SK-N-SH treated with all-trans-retinoic acid at 6 μM for 48 hours (cell line): ENCODE measurements at regions not wholly inside any gene's neighbourhood (a gene's known extent, or its start where the extent isn't known, plus 50 kb on each side); places are given as distances from the start of the nearest gene placed in this dataset.

ENCODE experiments used
- ATAC-seq: fragments of 200-7000 bp; cut with Tn5 transposase; 3 replicates; pipeline ENCODE4 v1.9.1; 2020; ENCODE audit warnings: mild to moderate bottlenecking, moderate library complexity
- ARNTL ChIP-seq: fragments of 450-650 bp; formaldehyde crosslinking; IDR thresholded peaks from 2 replicates; pipeline ENCODE4 v1.5.0; 2020; ENCODE audit warnings: low read depth, mild to moderate bottlenecking, moderate library complexity, borderline replicate concordance
- BACH2 ChIP-seq: fragments of 250-450 bp; sonication (Bioruptor Pico); IDR thresholded peaks from 2 replicates; pipeline ENCODE4 v1.9.0; 2021; ENCODE audit warnings: mild to moderate bottlenecking, borderline replicate concordance
- CSDC2 ChIP-seq: fragments of 250-450 bp; sonication (Bioruptor Pico); IDR thresholded peaks from 2 replicates; pipeline ENCODE4 v1.5.0; 2020; ENCODE audit warnings: mild to moderate bottlenecking, moderate library complexity
- CSRNP3 ChIP-seq: fragments of 250-450 bp; sonication (Bioruptor Pico); IDR thresholded peaks from 2 replicates; pipeline ENCODE4 v1.5.1; 2021; ENCODE audit warnings: mild to moderate bottlenecking, moderate library complexity
- ESRRG ChIP-seq: fragments of 250-450 bp; sonication (Bioruptor Pico); IDR thresholded peaks from 2 replicates; pipeline ENCODE4 v1.6.1; 2021; ENCODE audit warnings: mild to moderate bottlenecking
- GLIS3 ChIP-seq: fragments of 250-450 bp; sonication (Bioruptor Pico); IDR thresholded peaks from 2 replicates; pipeline ENCODE4 v1.5.0; 2020; ENCODE audit warnings: mild to moderate bottlenecking, moderate library complexity
- ISL1 ChIP-seq: fragments of 250-450 bp; sonication (Bioruptor Pico); IDR thresholded peaks from 2 replicates; pipeline ENCODE4 v2.1.2; 2022; ENCODE audit warnings: mild to moderate bottlenecking, moderate library complexity
- OSR1 ChIP-seq: fragments of 250-450 bp; sonication (Bioruptor Pico); IDR thresholded peaks from 2 replicates; pipeline ENCODE4 v1.8.0; 2022; ENCODE audit warnings: moderate library complexity, mild to moderate bottlenecking, inconsistent platforms
- PATZ1 ChIP-seq: fragments of 250-450 bp; sonication (Bioruptor Pico); IDR thresholded peaks from 2 replicates; pipeline ENCODE4 v1.8.0; 2020; ENCODE audit warnings: mild to moderate bottlenecking, moderate library complexity, borderline replicate concordance
- PPARA ChIP-seq: fragments of 250-450 bp; sonication (Bioruptor Pico); IDR thresholded peaks from 2 replicates; pipeline ENCODE4 v1.5.0; 2020; ENCODE audit warnings: mild to moderate bottlenecking, borderline replicate concordance
- RARB ChIP-seq: fragments of 250-450 bp; sonication (Bioruptor Pico); IDR thresholded peaks from 2 replicates; pipeline ENCODE4 v1.8.0; 2021; ENCODE audit warnings: mild to moderate bottlenecking, moderate library complexity
- SNAI2 ChIP-seq: fragments of 250-450 bp; sonication (Bioruptor Pico); IDR thresholded peaks from 2 replicates; pipeline ENCODE4 v1.5.0; 2020; ENCODE audit warnings: mild to moderate bottlenecking, moderate library complexity
- TCF4 ChIP-seq: fragments of 250-450 bp; sonication (Bioruptor Pico); IDR thresholded peaks from 2 replicates; pipeline ENCODE4 v1.8.0; 2021; ENCODE audit warnings: mild to moderate bottlenecking, moderate library complexity, borderline replicate concordance
- TOX ChIP-seq: fragments of 250-450 bp; sonication (Bioruptor Pico); IDR thresholded peaks from 2 replicates; pipeline ENCODE4 v1.8.0; 2021; ENCODE audit warnings: mild to moderate bottlenecking, moderate library complexity, borderline replicate concordance
- ZC3H10 ChIP-seq: fragments of 250-450 bp; sonication (Bioruptor Pico); IDR thresholded peaks from 2 replicates; pipeline ENCODE4 v1.5.1; 2021; ENCODE audit warnings: mild to moderate bottlenecking, moderate library complexity
- ZFP3 ChIP-seq: fragments of 250-450 bp; sonication (Bioruptor Pico); IDR thresholded peaks from 2 replicates; pipeline ENCODE4 v1.5.0; 2020; ENCODE audit warnings: mild to moderate bottlenecking, moderate library complexity
- ZFP30 ChIP-seq: fragments of 450-650 bp; formaldehyde crosslinking; IDR thresholded peaks from 2 replicates; pipeline ENCODE4 v1.5.0; 2022; ENCODE audit warnings: mild to moderate bottlenecking, moderate library complexity
- ZNF565 ChIP-seq: fragments of 450-650 bp; formaldehyde crosslinking; conservative IDR thresholded peaks from 2 replicates; pipeline ENCODE4 v1.5.0; 2020; ENCODE audit warnings: low read depth, mild to moderate bottlenecking, moderate library complexity
- ZNF70 ChIP-seq: fragments of 450-650 bp; formaldehyde crosslinking; IDR thresholded peaks from 2 replicates; pipeline ENCODE4 v1.5.0; 2020; ENCODE audit warnings: mild to moderate bottlenecking, moderate library complexity
- ZNF8 ChIP-seq: fragments of 450-650 bp; formaldehyde crosslinking; IDR thresholded peaks from 2 replicates; pipeline ENCODE4 v1.5.0; 2020; ENCODE audit warnings: mild to moderate bottlenecking, moderate library complexity
- TF ChIP-seq, protein P1 (sequence below): fragments of 250-450 bp; sonication (Bioruptor Pico); IDR thresholded peaks from 2 replicates; pipeline ENCODE4 v1.8.0; 2021; ENCODE audit warnings: low read depth, mild to moderate bottlenecking, moderate library complexity, borderline replicate concordance
- TF ChIP-seq, protein P2 (sequence below): fragments of 250-450 bp; sonication (Bioruptor Pico); IDR thresholded peaks from 2 replicates; pipeline ENCODE4 v1.5.0; 2020; ENCODE audit warnings: mild to moderate bottlenecking, moderate library complexity
- TF ChIP-seq, protein P3 (sequence below): fragments of 250-450 bp; sonication (Bioruptor Pico); IDR thresholded peaks from 2 replicates; pipeline ENCODE4 v1.5.1; 2020; ENCODE audit warnings: low read depth, mild to moderate bottlenecking, moderate library complexity

DNA sequence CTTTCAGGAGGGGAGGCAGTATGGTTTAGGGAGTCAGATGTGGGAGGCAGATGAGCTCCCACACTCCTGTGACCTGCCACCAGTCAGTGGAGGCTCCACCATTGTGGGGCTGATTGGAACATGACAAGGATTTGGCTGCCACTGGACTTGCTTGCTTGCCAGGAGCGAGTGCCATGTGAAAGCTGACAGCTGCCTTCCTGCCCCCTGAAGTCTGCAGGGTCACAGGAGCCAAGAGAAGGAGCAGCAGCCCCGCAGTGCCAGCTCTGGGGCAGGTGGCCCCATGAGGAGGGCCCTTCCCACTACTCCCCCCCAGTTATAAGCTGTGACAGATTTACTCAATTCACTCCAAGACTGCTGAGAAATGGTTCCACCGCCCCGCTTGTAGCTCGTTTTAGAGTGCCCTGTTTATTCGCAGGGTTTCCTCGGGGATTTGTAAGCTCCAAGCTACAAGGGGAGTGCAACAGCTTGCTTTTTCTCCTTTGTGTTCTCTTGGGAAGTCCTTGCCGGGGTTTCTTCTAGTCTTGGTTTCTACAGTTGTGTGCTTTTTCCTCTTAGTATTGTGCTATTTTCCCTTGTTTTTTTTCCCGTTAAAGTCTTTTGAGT lies 414.3 kb downstream of the MEIS1 start (continued):
- TF ChIP-seq, protein P1, sequence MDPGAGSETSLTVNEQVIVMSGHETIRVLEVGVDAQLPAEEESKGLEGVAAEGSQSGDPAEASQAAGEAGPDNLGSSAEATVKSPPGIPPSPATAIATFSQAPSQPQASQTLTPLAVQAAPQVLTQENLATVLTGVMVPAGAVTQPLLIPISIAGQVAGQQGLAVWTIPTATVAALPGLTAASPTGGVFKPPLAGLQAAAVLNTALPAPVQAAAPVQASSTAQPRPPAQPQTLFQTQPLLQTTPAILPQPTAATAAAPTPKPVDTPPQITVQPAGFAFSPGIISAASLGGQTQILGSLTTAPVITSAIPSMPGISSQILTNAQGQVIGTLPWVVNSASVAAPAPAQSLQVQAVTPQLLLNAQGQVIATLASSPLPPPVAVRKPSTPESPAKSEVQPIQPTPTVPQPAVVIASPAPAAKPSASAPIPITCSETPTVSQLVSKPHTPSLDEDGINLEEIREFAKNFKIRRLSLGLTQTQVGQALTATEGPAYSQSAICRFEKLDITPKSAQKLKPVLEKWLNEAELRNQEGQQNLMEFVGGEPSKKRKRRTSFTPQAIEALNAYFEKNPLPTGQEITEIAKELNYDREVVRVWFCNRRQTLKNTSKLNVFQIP (CRISPR knock-in tag) = no peak

GRCh38 chr2:66850376-66850775 lies 415.5 kb downstream of the MEIS1 start:
- no peak for ATAC-seq
- TF ChIP-seq PPARA (CRISPR knock-in tag) = no peak
- TF ChIP-seq, protein P2, sequence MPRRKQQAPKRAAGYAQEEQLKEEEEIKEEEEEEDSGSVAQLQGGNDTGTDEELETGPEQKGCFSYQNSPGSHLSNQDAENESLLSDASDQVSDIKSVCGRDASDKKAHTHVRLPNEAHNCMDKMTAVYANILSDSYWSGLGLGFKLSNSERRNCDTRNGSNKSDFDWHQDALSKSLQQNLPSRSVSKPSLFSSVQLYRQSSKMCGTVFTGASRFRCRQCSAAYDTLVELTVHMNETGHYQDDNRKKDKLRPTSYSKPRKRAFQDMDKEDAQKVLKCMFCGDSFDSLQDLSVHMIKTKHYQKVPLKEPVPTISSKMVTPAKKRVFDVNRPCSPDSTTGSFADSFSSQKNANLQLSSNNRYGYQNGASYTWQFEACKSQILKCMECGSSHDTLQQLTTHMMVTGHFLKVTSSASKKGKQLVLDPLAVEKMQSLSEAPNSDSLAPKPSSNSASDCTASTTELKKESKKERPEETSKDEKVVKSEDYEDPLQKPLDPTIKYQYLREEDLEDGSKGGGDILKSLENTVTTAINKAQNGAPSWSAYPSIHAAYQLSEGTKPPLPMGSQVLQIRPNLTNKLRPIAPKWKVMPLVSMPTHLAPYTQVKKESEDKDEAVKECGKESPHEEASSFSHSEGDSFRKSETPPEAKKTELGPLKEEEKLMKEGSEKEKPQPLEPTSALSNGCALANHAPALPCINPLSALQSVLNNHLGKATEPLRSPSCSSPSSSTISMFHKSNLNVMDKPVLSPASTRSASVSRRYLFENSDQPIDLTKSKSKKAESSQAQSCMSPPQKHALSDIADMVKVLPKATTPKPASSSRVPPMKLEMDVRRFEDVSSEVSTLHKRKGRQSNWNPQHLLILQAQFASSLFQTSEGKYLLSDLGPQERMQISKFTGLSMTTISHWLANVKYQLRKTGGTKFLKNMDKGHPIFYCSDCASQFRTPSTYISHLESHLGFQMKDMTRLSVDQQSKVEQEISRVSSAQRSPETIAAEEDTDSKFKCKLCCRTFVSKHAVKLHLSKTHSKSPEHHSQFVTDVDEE (CRISPR knock-in tag) = no peak
- no peak for TF ChIP-seq TCF4
- no peak for TF ChIP-seq ZNF8 (CRISPR knock-in tag)
- no peak for TF ChIP-seq ZNF565 (CRISPR knock-in tag)
- TF ChIP-seq RARB = no peak
- TF ChIP-seq ZNF70 (CRISPR knock-in tag) = no peak
- no peak for TF ChIP-seq PATZ1
- no peak for TF ChIP-seq CSDC2
- no peak for TF ChIP-seq TOX
- no peak for TF ChIP-seq BACH2 (CRISPR knock-in tag)
- TF ChIP-seq OSR1 (CRISPR knock-in tag) = no peak
- TF ChIP-seq CSRNP3 = no peak
- no peak for TF ChIP-seq GLIS3 (CRISPR knock-in tag)
- TF ChIP-seq ARNTL (CRISPR knock-in tag) = no peak
- TF ChIP-seq, protein P1 (CRISPR knock-in tag) = no peak
- no peak for TF ChIP-seq ZC3H10 (CRISPR knock-in tag)
- no peak for TF ChIP-seq SNAI2 (CRISPR knock-in tag)
- no peak for TF ChIP-seq ZFP30 (CRISPR knock-in tag)
- TF ChIP-seq ISL1 (CRISPR knock-in tag) = no peak

DNA sequence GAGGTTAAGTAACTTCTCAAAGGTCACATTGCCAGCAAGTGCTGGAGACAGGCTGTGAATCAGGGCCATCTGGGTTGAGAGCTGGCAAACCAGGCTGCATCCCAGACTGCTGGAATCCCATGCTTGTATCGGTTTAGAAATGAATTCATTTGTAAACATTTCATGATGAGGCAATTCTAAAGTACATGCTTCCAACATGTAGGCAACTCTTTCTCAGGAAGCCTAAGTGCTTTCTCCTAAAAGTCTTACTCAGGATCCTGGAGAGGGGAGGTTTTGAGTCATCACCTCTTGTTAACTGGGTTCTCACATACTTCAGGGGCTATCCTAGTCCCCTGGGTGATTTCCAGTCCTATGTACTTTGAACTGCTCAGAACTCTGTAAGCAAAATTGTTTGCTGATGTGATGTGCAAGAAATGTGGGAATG lies 416.5 kb downstream of the MEIS1 start:
- no peak for ATAC-seq
- TF ChIP-seq ZNF70 (CRISPR knock-in tag) (no peak), PATZ1 (no peak), ARNTL (CRISPR knock-in tag) (no peak), CSRNP3 (no peak), BACH2 (CRISPR knock-in tag) (no peak), SNAI2 (CRISPR knock-in tag) (no peak), ZFP3 (no peak), TCF4 (no peak), ESRRG (CRISPR knock-in tag) (no peak), ZFP30 (CRISPR knock-in tag) (no peak), RARB (no peak), PPARA (CRISPR knock-in tag) (no peak)
- TF ChIP-seq, protein P3, sequence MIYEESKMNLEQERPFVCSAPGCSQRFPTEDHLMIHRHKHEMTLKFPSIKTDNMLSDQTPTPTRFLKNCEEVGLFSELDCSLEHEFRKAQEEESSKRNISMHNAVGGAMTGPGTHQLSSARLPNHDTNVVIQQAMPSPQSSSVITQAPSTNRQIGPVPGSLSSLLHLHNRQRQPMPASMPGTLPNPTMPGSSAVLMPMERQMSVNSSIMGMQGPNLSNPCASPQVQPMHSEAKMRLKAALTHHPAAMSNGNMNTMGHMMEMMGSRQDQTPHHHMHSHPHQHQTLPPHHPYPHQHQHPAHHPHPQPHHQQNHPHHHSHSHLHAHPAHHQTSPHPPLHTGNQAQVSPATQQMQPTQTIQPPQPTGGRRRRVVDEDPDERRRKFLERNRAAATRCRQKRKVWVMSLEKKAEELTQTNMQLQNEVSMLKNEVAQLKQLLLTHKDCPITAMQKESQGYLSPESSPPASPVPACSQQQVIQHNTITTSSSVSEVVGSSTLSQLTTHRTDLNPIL (CRISPR knock-in tag) = no peak
